ENCODE measurements at regions not wholly inside any gene's neighbourhood (a gene's known extent, or its start where the extent isn't known, plus 50 kb on each side); places are given as distances from the start of the nearest gene placed in this dataset.
"Not testable (repeated sequence)": the region's sequence is repeated elsewhere in the genome, so short reads cannot be mapped to it uniquely, and the experiment has no call there.

DNA sequence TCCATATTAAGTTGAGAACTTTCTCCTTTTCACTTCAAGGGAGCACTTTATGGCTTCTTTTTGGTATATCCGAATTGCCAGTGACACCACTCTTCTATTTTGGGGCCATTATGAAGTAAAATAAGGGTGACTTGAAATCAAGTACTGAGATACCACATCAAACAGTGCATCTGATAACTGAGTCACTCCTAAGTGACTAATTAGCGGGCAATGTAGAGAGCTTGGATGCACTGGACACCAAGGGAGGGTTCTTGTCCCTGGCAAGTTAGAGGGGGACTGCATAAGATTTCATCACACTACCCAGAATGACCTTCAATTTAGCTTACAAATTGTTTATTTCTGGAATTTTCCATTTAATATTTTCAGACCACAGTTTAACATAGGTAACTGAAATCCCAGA is 813.9 kb upstream of the CDH10 start:
- no peak for DNase-seq (ENCODE audit: low read depth, low spot score)

GRCh38 chr5:25453500-25453899 is 808.7 kb upstream of the CDH10 start:
- DNase-seq (ENCODE audit: low read depth, low spot score): no peak

DNA sequence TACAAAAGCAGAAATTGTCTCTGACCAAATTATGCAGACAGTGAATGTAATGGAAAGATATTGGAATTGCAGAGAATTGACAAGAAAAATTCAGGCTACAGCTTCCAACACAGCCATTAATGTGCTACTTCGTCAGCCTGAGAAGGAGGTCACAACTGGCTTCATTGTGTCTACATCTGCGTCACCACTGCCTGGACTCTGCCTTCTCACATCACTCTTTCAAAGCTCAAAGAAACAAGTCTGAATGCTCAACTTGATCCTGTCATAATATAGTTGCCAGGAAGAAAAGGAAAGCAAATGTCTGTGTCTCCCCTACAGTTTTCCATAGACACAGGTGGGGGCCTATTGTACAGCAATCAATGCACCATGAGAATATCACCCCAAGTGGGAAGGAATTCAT is 806.5 kb upstream of the CDH10 start:
- DNase-seq (ENCODE audit: low read depth, low spot score): no peak

DNA sequence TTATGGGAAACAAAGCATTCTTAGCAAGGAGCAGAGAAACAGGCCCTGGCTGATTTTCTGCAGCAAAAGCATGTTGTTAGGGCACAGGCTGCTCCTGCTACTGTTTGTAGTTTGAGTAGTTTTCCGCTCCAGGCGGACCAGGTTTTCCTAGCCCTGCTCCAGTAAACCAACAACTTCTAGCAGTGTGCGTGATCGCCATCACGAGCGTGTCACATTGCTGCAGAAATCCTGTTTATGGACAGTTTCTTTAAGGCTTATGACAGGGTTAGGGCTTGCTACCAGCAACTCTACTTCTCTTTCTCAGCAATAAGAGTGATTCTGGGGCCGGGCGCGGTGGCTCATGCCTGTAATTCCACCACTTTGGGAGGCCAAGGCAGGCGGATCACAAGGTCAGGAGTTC is 803.9 kb upstream of the CDH10 start:
- DNase-seq (ENCODE audit: low read depth, low spot score): no peak

- DNase-seq (ENCODE audit: low read depth, low spot score): peak; percentile 73
These were observed 803.4 kb upstream of the CDH10 start for GRCh38 chr5:25448190-25448621.

GRCh38 chr5:25446061-25446420 is 801.3 kb upstream of the CDH10 start:
- not testable (repeated sequence) for DNase-seq (ENCODE audit: low read depth, low spot score)

DNA sequence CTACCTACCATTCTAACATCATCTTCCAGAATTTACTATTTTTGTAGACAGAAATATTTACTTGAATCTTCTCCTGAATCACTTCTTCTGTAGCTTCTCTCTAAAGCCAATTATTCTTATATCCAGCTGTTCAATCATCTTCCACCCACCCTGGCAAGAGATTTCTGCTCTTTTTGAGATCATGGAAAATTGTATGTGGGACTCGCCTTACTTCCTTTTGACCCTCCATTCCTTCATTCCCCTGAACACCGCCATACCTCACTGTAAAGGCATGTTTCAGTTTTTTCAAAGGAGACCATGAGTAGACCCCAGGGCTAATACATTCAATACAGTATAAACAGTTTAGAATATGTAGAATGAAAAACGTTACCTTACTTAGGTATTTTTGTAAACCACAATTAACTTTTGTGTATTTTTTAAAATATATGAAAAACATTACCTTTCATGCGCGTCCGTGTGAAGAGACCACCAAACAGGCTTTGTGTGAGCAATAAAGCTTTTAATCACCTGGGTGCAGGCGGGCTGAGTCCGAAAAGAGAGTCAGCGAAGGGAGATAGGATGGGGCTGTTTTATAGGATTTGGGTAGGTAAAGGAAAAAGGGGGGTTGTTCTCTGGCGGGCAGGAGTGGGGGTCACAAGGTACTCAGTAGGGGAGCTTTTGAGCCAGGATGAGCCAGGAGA is 800.7 kb upstream of the CDH10 start:
- DNase-seq (ENCODE audit: low read depth, low spot score): not testable (repeated sequence)

GRCh38 chr5:25444697-25445096 is 799.9 kb upstream of the CDH10 start:
- DNase-seq (ENCODE audit: low read depth, low spot score): no peak

- no peak for DNase-seq (ENCODE audit: low read depth, low spot score)
These were observed 797.0 kb upstream of the CDH10 start for GRCh38 chr5:25441810-25442209.

- no peak for DNase-seq (ENCODE audit: low read depth, low spot score)
These were observed 794.2 kb upstream of the CDH10 start for GRCh38 chr5:25439025-25439424.

DNA sequence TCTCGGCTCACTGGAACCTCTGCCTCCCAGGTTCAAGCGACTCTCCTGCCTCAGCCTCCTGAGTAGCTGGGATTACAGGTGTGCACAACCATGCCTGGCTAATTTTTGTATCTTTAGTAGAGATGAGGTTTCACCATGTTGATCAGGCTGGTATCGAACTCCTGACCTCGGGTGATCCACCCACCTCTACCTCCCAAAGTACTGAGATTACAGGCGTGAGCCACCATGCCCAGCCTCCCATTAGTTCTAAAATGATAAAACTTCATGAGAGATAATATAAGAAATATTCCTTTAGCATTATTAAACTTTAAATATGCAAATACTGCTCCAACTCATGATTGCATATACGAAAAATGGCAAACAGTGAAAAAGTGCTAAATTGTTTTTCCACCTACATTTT is 793.6 kb upstream of the CDH10 start:
- DNase-seq (ENCODE audit: low read depth, low spot score): not testable (repeated sequence)

DNA sequence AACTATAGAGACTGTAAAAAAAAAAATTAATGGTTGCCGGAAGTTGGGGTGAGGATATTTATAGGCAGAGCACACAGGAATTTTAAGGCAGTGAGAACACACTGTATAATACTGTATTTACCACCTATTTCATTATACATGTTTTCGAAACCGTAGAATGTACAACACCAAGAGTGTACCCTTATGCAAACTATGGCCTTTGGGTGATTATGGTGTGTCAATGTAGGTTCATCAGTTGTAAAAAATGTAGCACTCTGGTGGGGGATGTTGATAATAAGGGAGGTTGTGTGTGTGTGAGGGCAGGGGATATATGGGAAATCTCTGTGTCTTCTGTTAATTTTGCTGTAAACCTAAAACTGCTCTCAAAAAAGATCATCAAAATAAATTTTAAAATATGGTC is 791.7 kb upstream of the CDH10 start:
- DNase-seq (ENCODE audit: low read depth, low spot score): no peak

DNA sequence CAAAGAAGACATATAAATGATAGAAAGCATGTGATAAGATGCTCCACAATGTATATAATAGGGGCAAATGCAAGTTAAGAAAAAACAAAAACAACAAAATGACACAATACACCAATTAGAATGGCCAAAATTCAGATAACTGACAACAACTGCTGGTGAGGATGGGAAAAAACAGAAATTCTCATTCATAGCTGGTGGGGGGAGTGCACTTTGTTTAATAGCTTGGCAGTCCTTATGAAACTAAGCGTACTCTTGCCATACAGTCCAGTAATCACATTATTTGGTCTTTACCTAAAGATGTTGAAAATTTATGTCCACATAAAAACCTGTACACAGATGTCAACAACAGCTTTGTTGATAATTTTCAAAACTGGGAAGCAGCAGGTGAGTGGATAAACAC is 791.1 kb upstream of the CDH10 start:
- DNase-seq (ENCODE audit: low read depth, low spot score): no peak

- DNase-seq (ENCODE audit: low read depth, low spot score): no peak
These were observed 782.5 kb upstream of the CDH10 start for GRCh38 chr5:25427240-25427639.

GRCh38 chr5:25423271-25423670 is 778.5 kb upstream of the CDH10 start:
- no peak for DNase-seq (ENCODE audit: low read depth, low spot score)

DNA sequence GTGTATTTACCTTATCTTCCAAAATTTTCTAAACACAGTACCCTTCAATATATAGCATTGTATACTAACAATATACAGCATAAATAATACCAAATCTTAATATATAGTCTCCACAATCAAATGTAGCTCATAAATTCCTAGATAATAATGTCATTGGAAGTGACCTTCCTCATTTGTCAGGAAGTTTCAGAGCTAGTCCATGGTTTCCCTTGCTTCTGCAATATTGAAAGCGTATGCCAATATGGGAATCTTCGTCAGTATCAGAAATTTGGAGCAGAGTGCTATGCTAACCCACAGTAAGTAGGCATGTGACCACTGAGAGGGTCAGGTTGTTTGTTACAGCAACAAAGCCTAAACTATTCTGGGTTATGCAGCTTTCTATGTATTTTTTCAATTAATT is 774.9 kb upstream of the CDH10 start:
- DNase-seq (ENCODE audit: low read depth, low spot score): no peak

GRCh38 chr5:25418978-25419377 is 774.2 kb upstream of the CDH10 start:
- DNase-seq (ENCODE audit: low read depth, low spot score): no peak

GRCh38 chr5:25418319-25418859 is 773.6 kb upstream of the CDH10 start:
- DNase-seq (ENCODE audit: low read depth, low spot score): no peak

DNA sequence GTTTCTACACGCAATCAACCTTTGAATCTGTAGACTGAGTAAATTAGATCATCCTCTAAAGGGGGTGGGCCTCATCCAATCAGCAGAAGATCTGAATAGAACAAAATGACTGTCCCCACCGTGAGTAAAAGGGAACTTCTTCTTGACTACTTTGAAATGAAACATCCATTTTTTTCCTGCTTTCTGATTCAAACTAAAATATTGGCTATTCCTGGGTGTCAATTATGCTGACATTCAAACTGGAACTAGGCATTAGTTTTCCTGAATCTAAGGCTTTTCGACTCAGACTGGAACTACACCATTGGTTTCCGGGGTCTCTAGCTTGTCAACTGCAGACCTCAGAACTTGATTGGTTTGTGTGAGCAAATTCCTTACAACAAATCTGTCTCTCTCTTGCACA is 772.2 kb upstream of the CDH10 start:
- no peak for DNase-seq (ENCODE audit: low read depth, low spot score)

- DNase-seq (ENCODE audit: low read depth, low spot score): no peak
These were observed 771.2 kb upstream of the CDH10 start for GRCh38 chr5:25415970-25416369.

DNA sequence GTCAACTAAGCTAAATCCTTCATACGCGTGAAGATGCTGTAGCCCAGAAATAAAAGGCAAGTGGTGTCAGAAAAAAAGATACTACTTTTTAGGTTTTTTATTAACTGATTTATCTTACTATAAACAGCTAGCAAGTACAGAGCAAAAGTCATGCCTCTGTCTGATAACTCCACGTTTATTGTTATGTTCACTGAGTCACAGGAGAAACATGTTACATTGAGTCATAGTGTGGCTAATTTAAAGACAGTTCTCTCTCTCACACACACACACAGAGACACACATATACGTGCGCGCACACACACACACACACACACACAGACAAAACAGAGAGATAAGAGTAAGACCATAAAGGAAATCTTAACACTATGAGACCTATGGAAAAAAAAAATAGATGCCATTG is 770.0 kb upstream of the CDH10 start:
- DNase-seq (ENCODE audit: low read depth, low spot score): no peak

DNA sequence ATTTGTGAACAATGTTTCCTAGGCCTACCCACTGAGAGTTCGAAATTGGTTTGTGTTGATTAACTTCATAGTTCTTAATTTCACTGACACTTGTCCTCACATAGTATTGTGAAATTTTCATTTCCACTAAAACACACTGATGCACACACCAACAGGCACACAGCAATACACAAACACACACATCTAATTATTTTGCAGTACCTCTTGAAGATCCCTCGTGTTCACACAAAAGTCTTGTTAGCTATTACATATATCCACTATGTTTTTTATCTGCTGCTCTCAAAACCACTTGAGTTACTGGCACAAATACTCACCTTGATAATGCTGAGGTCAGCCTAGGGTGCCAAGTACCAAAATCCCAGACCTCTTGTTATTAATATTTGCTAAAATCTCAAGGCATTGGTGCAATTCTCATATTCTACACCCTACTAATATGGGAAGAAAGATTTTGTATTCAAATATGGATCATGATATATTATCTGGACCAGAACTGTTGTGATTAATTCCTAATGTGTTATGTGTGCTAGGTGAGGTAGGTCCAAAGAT is 767.4 kb upstream of the CDH10 start:
- DNase-seq (ENCODE audit: low read depth, low spot score): no peak

- not testable (repeated sequence) for DNase-seq (ENCODE audit: low read depth, low spot score)
These were observed 762.6 kb upstream of the CDH10 start for GRCh38 chr5:25407365-25407764.

- no peak for DNase-seq (ENCODE audit: low read depth, low spot score)
These were observed 761.1 kb upstream of the CDH10 start for GRCh38 chr5:25405850-25406249.

Measured in iPS DF 19.7 (cell line).